ENCODE measurements at regions not wholly inside any gene's neighbourhood (a gene's known extent, or its start where the extent isn't known, plus 50 kb on each side); places are given as distances from the start of the nearest gene placed in this dataset.

- DNase-seq (ENCODE audit: low spot score) = no peak
- no peaks in the 10 kb centered on the region for H3K4me1 Mint-ChIP-seq
- no peak for ATAC-seq
- H3K36me3 Mint-ChIP-seq = peaks cover 3% of the 10 kb centered on the region; the same call in 1 of the 2 replicates
- POLR2A ChIA-PET = no interaction called here
- H3K27ac Mint-ChIP-seq = no peak overlapping the region
- H3K27me3 Mint-ChIP-seq (ENCODE audit: low read depth) = no peaks in the 10 kb centered on the region; the same call in 1 of the 2 replicates
- no peak for TF ChIP-seq ZNF138 (CRISPR knock-in tag; conservative IDR thresholded peaks at IDR 0.05)
- TF ChIP-seq ZNF121 (CRISPR knock-in tag; IDR thresholded peaks at IDR 0.05) = no peak
- TF ChIP-seq ATF6 (CRISPR knock-in tag; IDR thresholded peaks at IDR 0.05) = no peak
- no peak for TF ChIP-seq ZNF281 (CRISPR knock-in tag; IDR thresholded peaks at IDR 0.05)
- no peak for TF ChIP-seq ZNF219 (CRISPR knock-in tag; IDR thresholded peaks at IDR 0.05; ENCODE audit: borderline replicate concordance)
- no peak for TF ChIP-seq ZNF425 (CRISPR knock-in tag; conservative IDR thresholded peaks at IDR 0.05)
- no peak overlapping the region for H3K4me3 Mint-ChIP-seq
- CTCF ChIA-PET = interaction anchor here (0.6 kb wide), 1 partner anchor 255 kb away, joined by 3 read pairs; no protein-coding TSS in a partner anchor
- peaks cover 42% of the 10 kb centered on the region for H3K9me3 Mint-ChIP-seq
Measured at GRCh38 chr3:137360531-137361201, 402.9 kb downstream of the IL20RB start.

- Mint-ChIP-seq H3K4me1 (0 out of 2 replicates have a peak, but pooled peaks cover 3% of the 10 kb centered on the region), H3K27ac (no peak overlapping the region), H3K9me3 (peaks cover 9% of the 10 kb centered on the region), H3K36me3 (no peaks in the 10 kb centered on the region), H3K4me3 (no peak overlapping the region), H3K27me3 (ENCODE audit: low read depth) (no peaks in the 10 kb centered on the region; the same call in 1 of the 2 replicates)
- ChIA-PET CTCF (no interaction called here), POLR2A (no interaction called here)
- TF ChIP-seq ZNF532 (CRISPR knock-in tag; IDR thresholded peaks at IDR 0.05; ENCODE audit: borderline replicate concordance) (no peak), ZMAT4 (CRISPR knock-in tag; IDR thresholded peaks at IDR 0.05) (no peak), TCF7 (CRISPR knock-in tag; IDR thresholded peaks at IDR 0.05; ENCODE audit: low read depth) (no peak), EMX1 (CRISPR knock-in tag; IDR thresholded peaks at IDR 0.05) (no peak), ZNF281 (CRISPR knock-in tag; IDR thresholded peaks at IDR 0.05) (no peak), ZNF396 (CRISPR knock-in tag; IDR thresholded peaks at IDR 0.05; ENCODE audit: borderline replicate concordance) (no peak), ZNF219 (CRISPR knock-in tag; IDR thresholded peaks at IDR 0.05; ENCODE audit: borderline replicate concordance) (no peak), CREM (CRISPR knock-in tag; IDR thresholded peaks at IDR 0.05) (no peak), ZNF423 (CRISPR knock-in tag; IDR thresholded peaks at IDR 0.05) (no peak), FOXK1 (CRISPR knock-in tag; IDR thresholded peaks at IDR 0.05) (no peak)
- DNase-seq (ENCODE audit: low spot score) = no peak
- ATAC-seq = no peak
Measured at GRCh38 chr3:137382005-137382594, 382.0 kb upstream of the SOX14 start.

Measured in WTC11 (cell line).